ENCODE measurements at regions not wholly inside any gene's neighbourhood (a gene's known extent, or its start where the extent isn't known, plus 50 kb on each side); places are given as distances from the start of the nearest gene placed in this dataset.

DNA sequence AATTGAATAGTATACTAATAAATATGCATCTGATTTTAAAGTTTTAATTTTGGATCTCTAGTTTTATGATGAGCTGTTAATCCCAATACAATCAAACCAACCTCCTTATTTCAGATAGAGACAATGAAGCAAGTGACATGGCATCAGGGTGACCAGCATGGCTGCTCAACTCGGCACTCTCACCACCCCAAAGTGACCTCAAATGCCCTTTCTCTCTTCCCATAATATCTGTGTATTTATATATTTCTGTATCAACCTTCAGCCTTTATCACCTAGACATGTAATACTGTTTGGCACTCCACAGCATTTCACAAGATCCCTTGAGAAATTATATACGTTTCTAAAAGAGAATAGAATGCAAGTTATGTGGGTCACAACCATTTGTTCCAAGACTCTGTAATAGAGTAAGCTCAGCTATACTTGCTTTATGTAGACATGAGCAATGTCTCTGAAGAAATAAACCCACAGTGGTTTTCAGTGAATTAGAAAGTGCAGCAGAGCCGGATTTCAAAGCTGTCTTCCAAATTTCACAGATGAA, 1623.2 kb upstream of the PABPC4L start:
- TF ChIP-seq POLR2A (IDR thresholded peaks at IDR 0.05): no peak
- TF ChIP-seq, protein P1, sequence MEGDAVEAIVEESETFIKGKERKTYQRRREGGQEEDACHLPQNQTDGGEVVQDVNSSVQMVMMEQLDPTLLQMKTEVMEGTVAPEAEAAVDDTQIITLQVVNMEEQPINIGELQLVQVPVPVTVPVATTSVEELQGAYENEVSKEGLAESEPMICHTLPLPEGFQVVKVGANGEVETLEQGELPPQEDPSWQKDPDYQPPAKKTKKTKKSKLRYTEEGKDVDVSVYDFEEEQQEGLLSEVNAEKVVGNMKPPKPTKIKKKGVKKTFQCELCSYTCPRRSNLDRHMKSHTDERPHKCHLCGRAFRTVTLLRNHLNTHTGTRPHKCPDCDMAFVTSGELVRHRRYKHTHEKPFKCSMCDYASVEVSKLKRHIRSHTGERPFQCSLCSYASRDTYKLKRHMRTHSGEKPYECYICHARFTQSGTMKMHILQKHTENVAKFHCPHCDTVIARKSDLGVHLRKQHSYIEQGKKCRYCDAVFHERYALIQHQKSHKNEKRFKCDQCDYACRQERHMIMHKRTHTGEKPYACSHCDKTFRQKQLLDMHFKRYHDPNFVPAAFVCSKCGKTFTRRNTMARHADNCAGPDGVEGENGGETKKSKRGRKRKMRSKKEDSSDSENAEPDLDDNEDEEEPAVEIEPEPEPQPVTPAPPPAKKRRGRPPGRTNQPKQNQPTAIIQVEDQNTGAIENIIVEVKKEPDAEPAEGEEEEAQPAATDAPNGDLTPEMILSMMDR (IDR thresholded peaks at IDR 0.05): no peak
